ENCODE measurements at regions not wholly inside any gene's neighbourhood (a gene's known extent, or its start where the extent isn't known, plus 50 kb on each side); places are given as distances from the start of the nearest gene placed in this dataset.

- Mint-ChIP-seq H3K27me3 (ENCODE audit: low read depth) (no peaks in the 10 kb centered on the region), H3K27ac (no peak overlapping the region), H3K36me3 (ENCODE audit: low read depth) (no peaks in the 10 kb centered on the region)
These were observed 139.4 kb downstream of the OAT start for GRCh38 chr10:124279298-124279697.

GRCh38 chr10:124278356-124278755, 140.4 kb downstream of the OAT start:
- no peak overlapping the region for H3K4me3 Mint-ChIP-seq
- H3K36me3 Mint-ChIP-seq (ENCODE audit: low read depth) = no peaks in the 10 kb centered on the region
- no peaks in the 10 kb centered on the region for H3K27me3 Mint-ChIP-seq (ENCODE audit: low read depth)
- peaks cover 11% of the 10 kb centered on the region for H3K9me3 Mint-ChIP-seq
- no peak overlapping the region for H3K27ac Mint-ChIP-seq
- H3K4me1 Mint-ChIP-seq (ENCODE audit: low read depth) = no peaks in the 10 kb centered on the region

More at GRCh38 chr10:124279298-124279697, 139.4 kb downstream of the OAT start:
- H3K4me3 Mint-ChIP-seq = no peak overlapping the region
- H3K9me3 Mint-ChIP-seq = peaks cover 4% of the 10 kb centered on the region
- H3K4me1 Mint-ChIP-seq (ENCODE audit: low read depth) = no peaks in the 10 kb centered on the region

- no peak overlapping the region for H3K4me3 Mint-ChIP-seq
These were observed 145.6 kb downstream of the OAT start for GRCh38 chr10:124273141-124273540.

GRCh38 chr10:124271676-124272075, 147.0 kb downstream of the OAT start:
- no peak overlapping the region for H3K4me3 Mint-ChIP-seq
- no peaks in the 10 kb centered on the region for H3K4me1 Mint-ChIP-seq (ENCODE audit: low read depth)
- H3K27ac Mint-ChIP-seq = no peak overlapping the region

More at GRCh38 chr10:124273141-124273540, 145.6 kb downstream of the OAT start:
- no peaks in the 10 kb centered on the region for H3K4me1 Mint-ChIP-seq (ENCODE audit: low read depth)
- H3K27ac Mint-ChIP-seq = no peak overlapping the region
- H3K27me3 Mint-ChIP-seq (ENCODE audit: low read depth) = peaks cover 4% of the 10 kb centered on the region
- peaks cover 24% of the 10 kb centered on the region for H3K9me3 Mint-ChIP-seq
- peaks cover 2% of the 10 kb centered on the region for H3K36me3 Mint-ChIP-seq (ENCODE audit: low read depth)

GRCh38 chr10:124270530-124271327, 148.0 kb downstream of the OAT start:
- H3K27me3 Mint-ChIP-seq (ENCODE audit: low read depth) = peaks cover 4% of the 10 kb centered on the region
- no peak overlapping the region for H3K27ac Mint-ChIP-seq
- peaks cover 24% of the 10 kb centered on the region for H3K9me3 Mint-ChIP-seq
- no peak overlapping the region for H3K4me3 Mint-ChIP-seq
- no peaks in the 10 kb centered on the region for H3K4me1 Mint-ChIP-seq (ENCODE audit: low read depth)
- peaks cover 2% of the 10 kb centered on the region for H3K36me3 Mint-ChIP-seq (ENCODE audit: low read depth)

More at GRCh38 chr10:124271676-124272075, 147.0 kb downstream of the OAT start:
- H3K27me3 Mint-ChIP-seq (ENCODE audit: low read depth) = peaks cover 4% of the 10 kb centered on the region
- H3K9me3 Mint-ChIP-seq = peaks cover 24% of the 10 kb centered on the region
- H3K36me3 Mint-ChIP-seq (ENCODE audit: low read depth) = peaks cover 2% of the 10 kb centered on the region

GRCh38 chr10:124268976-124269375, 149.7 kb downstream of the OAT start:
- no peaks in the 10 kb centered on the region for H3K4me1 Mint-ChIP-seq (ENCODE audit: low read depth)
- H3K27ac Mint-ChIP-seq = no peak overlapping the region
- peaks cover 4% of the 10 kb centered on the region for H3K27me3 Mint-ChIP-seq (ENCODE audit: low read depth)
- no peak overlapping the region for H3K4me3 Mint-ChIP-seq
- peaks cover 18% of the 10 kb centered on the region for H3K9me3 Mint-ChIP-seq
- peaks cover 2% of the 10 kb centered on the region for H3K36me3 Mint-ChIP-seq (ENCODE audit: low read depth)

- no peak overlapping the region for H3K27ac Mint-ChIP-seq
- H3K36me3 Mint-ChIP-seq (ENCODE audit: low read depth) = peaks cover 2% of the 10 kb centered on the region
- H3K9me3 Mint-ChIP-seq = peaks cover 10% of the 10 kb centered on the region
- no peak overlapping the region for H3K4me3 Mint-ChIP-seq
- H3K4me1 Mint-ChIP-seq (ENCODE audit: low read depth) = no peaks in the 10 kb centered on the region
- peaks cover 1% of the 10 kb centered on the region for H3K27me3 Mint-ChIP-seq (ENCODE audit: low read depth)
These were observed 150.7 kb downstream of the OAT start for GRCh38 chr10:124267911-124268549.

- H3K4me1 Mint-ChIP-seq (ENCODE audit: low read depth) = no peaks in the 10 kb centered on the region
- no peak overlapping the region for H3K27ac Mint-ChIP-seq
- H3K4me3 Mint-ChIP-seq = no peak overlapping the region
- H3K27me3 Mint-ChIP-seq (ENCODE audit: low read depth) = no peaks in the 10 kb centered on the region
- peaks cover 4% of the 10 kb centered on the region for H3K9me3 Mint-ChIP-seq
- H3K36me3 Mint-ChIP-seq (ENCODE audit: low read depth) = peaks cover 2% of the 10 kb centered on the region
These were observed 151.4 kb downstream of the OAT start for GRCh38 chr10:124267231-124267885.

GRCh38 chr10:124266468-124267230, 152.1 kb downstream of the OAT start:
- Mint-ChIP-seq H3K27me3 (ENCODE audit: low read depth) (no peaks in the 10 kb centered on the region), H3K27ac (no peak overlapping the region), H3K4me1 (ENCODE audit: low read depth) (no peaks in the 10 kb centered on the region), H3K36me3 (ENCODE audit: low read depth) (no peaks in the 10 kb centered on the region), H3K4me3 (no peak overlapping the region), H3K9me3 (no peaks in the 10 kb centered on the region)

- Mint-ChIP-seq H3K4me1 (ENCODE audit: low read depth) (no peaks in the 10 kb centered on the region), H3K27me3 (ENCODE audit: low read depth) (no peaks in the 10 kb centered on the region), H3K36me3 (ENCODE audit: low read depth) (no peaks in the 10 kb centered on the region), H3K27ac (no peak overlapping the region), H3K4me3 (no peak overlapping the region), H3K9me3 (no peaks in the 10 kb centered on the region)
These were observed 152.8 kb downstream of the OAT start for GRCh38 chr10:124265776-124266467.

- Mint-ChIP-seq H3K27ac (no peak overlapping the region), H3K4me3 (no peak overlapping the region), H3K9me3 (no peaks in the 10 kb centered on the region), H3K36me3 (ENCODE audit: low read depth) (no peaks in the 10 kb centered on the region), H3K27me3 (ENCODE audit: low read depth) (no peaks in the 10 kb centered on the region), H3K4me1 (ENCODE audit: low read depth) (no peaks in the 10 kb centered on the region)
These were observed 153.4 kb downstream of the OAT start for GRCh38 chr10:124265391-124265745.

GRCh38 chr10:124264711-124265390, 153.9 kb downstream of the OAT start:
- H3K9me3 Mint-ChIP-seq = no peaks in the 10 kb centered on the region
- no peaks in the 10 kb centered on the region for H3K4me1 Mint-ChIP-seq (ENCODE audit: low read depth)
- no peaks in the 10 kb centered on the region for H3K36me3 Mint-ChIP-seq (ENCODE audit: low read depth)
- no peaks in the 10 kb centered on the region for H3K27me3 Mint-ChIP-seq (ENCODE audit: low read depth)
- no peak overlapping the region for H3K4me3 Mint-ChIP-seq
- no peak overlapping the region for H3K27ac Mint-ChIP-seq

GRCh38 chr10:124264271-124264670, 154.5 kb downstream of the OAT start:
- Mint-ChIP-seq H3K4me3 (no peak overlapping the region), H3K4me1 (ENCODE audit: low read depth) (no peaks in the 10 kb centered on the region), H3K36me3 (ENCODE audit: low read depth) (no peaks in the 10 kb centered on the region), H3K9me3 (no peaks in the 10 kb centered on the region), H3K27ac (no peak overlapping the region), H3K27me3 (ENCODE audit: low read depth) (no peaks in the 10 kb centered on the region)
